Urothelium cell line (cell line): ENCODE measurements at regions not wholly inside any gene's neighbourhood (a gene's known extent, or its start where the extent isn't known, plus 50 kb on each side); places are given as distances from the start of the nearest gene placed in this dataset.
"Not testable (repeated sequence)": the region's sequence is repeated elsewhere in the genome, so short reads cannot be mapped to it uniquely, and the experiment has no call there.

Experiments used
- DNase-seq: peaks from one replicate; pipeline ENCODE4 v3.0.0; 2011; ENCODE audit warnings: low spot score, mixed read lengths
- FAIRE-seq: peaks from 2 replicates; lab custom pipeline; 2011; peaks lifted over from hg19 to GRCh38; lab: Jason Lieb, UNC

GRCh38 chr1:182172699-182173098, 111.2 kb upstream of the ZNF648 start:
- no peak for FAIRE-seq
- DNase-seq = no peak

- FAIRE-seq (no peak), DNase-seq (no peak)
Measured at GRCh38 chr1:182170891-182171461, 109.5 kb upstream of the ZNF648 start.

- no peak for FAIRE-seq
- DNase-seq = no peak
Measured at GRCh38 chr1:182169203-182169602, 107.7 kb upstream of the ZNF648 start.

GRCh38 chr1:182166750-182167149, 105.2 kb upstream of the ZNF648 start:
- FAIRE-seq = no peak
- no peak for DNase-seq

- FAIRE-seq = no peak
- no peak for DNase-seq
Measured at GRCh38 chr1:182166321-182166720, 104.8 kb upstream of the ZNF648 start.

- FAIRE-seq (no peak), DNase-seq (no peak)
Measured at GRCh38 chr1:182164273-182164672, 102.8 kb upstream of the ZNF648 start.

- FAIRE-seq = no peak
- DNase-seq = no peak
Measured at GRCh38 chr1:182163821-182164223, 102.3 kb upstream of the ZNF648 start.

GRCh38 chr1:182159443-182159842, 97.9 kb upstream of the ZNF648 start:
- DNase-seq (no peak), FAIRE-seq (no peak)

GRCh38 chr1:182157187-182157586, 95.7 kb upstream of the ZNF648 start:
- FAIRE-seq (no peak), DNase-seq (no peak)

- FAIRE-seq, DNase-seq: not testable (repeated sequence)
Measured at GRCh38 chr1:182154425-182154824, 92.9 kb upstream of the ZNF648 start.

- no peak for FAIRE-seq
- DNase-seq = peak; percentile 17
Measured at GRCh38 chr1:182149411-182149965, 88.0 kb upstream of the ZNF648 start.

- FAIRE-seq (no peak), DNase-seq (no peak)
Measured at GRCh38 chr1:182147951-182148350, 86.4 kb upstream of the ZNF648 start.

GRCh38 chr1:182147136-182147820, 85.8 kb upstream of the ZNF648 start:
- FAIRE-seq = no peak
- no peak for DNase-seq

- FAIRE-seq (no peak), DNase-seq (no peak)
Measured at GRCh38 chr1:182146286-182146685, 84.8 kb upstream of the ZNF648 start.

GRCh38 chr1:182145441-182145840, 83.9 kb upstream of the ZNF648 start:
- no peak for DNase-seq
- FAIRE-seq = no peak

GRCh38 chr1:182144646-182145030, 83.1 kb upstream of the ZNF648 start:
- FAIRE-seq (no peak), DNase-seq (no peak)

- FAIRE-seq (no peak), DNase-seq (no peak)
Measured at GRCh38 chr1:182143825-182144645, 82.5 kb upstream of the ZNF648 start.

GRCh38 chr1:182143154-182143657, 81.7 kb upstream of the ZNF648 start:
- FAIRE-seq (no peak), DNase-seq (peak; percentile 79)

- FAIRE-seq (no peak), DNase-seq (no peak)
Measured at GRCh38 chr1:182142621-182143020, 81.1 kb upstream of the ZNF648 start.

- no peak for FAIRE-seq
- no peak for DNase-seq
Measured at GRCh38 chr1:182141040-182141439, 79.5 kb upstream of the ZNF648 start.

GRCh38 chr1:182139496-182139895, 78.0 kb upstream of the ZNF648 start:
- no peak for DNase-seq

More at GRCh38 chr1:182139496-182139895, 78.0 kb upstream of the ZNF648 start:
- no peak for FAIRE-seq
